ENCODE measurements at regions not wholly inside any gene's neighbourhood (a gene's known extent, or its start where the extent isn't known, plus 50 kb on each side); places are given as distances from the start of the nearest gene placed in this dataset.

DNA sequence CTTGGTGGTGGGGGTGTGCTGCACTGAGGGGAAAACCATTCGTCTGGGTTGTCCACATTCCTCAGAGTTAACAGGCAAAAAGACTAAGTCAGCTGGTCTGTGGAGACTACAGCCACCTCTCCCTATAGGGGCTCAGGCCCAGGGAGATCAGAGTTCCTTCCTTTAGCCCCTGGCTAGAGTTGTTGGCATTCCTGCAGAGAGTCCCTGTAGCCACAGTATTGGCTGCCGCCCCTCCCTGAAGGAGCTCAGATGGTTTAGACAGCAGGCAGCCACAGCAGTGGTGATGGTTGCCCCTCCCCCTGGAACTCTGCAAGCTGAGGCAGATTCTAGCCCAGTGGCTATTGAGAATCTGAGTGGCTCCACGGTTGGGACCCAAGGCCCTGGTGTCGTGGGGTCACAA, 1072.5 kb upstream of the ATXN7L3B start:
- TF ChIP-seq, protein P1, sequence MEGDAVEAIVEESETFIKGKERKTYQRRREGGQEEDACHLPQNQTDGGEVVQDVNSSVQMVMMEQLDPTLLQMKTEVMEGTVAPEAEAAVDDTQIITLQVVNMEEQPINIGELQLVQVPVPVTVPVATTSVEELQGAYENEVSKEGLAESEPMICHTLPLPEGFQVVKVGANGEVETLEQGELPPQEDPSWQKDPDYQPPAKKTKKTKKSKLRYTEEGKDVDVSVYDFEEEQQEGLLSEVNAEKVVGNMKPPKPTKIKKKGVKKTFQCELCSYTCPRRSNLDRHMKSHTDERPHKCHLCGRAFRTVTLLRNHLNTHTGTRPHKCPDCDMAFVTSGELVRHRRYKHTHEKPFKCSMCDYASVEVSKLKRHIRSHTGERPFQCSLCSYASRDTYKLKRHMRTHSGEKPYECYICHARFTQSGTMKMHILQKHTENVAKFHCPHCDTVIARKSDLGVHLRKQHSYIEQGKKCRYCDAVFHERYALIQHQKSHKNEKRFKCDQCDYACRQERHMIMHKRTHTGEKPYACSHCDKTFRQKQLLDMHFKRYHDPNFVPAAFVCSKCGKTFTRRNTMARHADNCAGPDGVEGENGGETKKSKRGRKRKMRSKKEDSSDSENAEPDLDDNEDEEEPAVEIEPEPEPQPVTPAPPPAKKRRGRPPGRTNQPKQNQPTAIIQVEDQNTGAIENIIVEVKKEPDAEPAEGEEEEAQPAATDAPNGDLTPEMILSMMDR (IDR thresholded peaks at IDR 0.05): no peak
- TF ChIP-seq POLR2A (IDR thresholded peaks at IDR 0.05): no peak
- Histone ChIP-seq H3K4me1 (no peaks in the 10 kb centered on the region), H3K27ac (no peak overlapping the region), H3K9me3 (no peaks in the 10 kb centered on the region), H3K4me3 (no peak overlapping the region), H3K27me3 (no peaks in the 10 kb centered on the region), H3K36me3 (no peaks in the 10 kb centered on the region)
- no CpG with 5 or more reads among the region's 4 CpGs for WGBS (ENCODE audit: insufficient coverage, low coverage, low lambda C conversion rate, missing lambda C conversion rate)
- ATAC-seq: no peak
- intact Hi-C loops (cut with DNase I): no loop called here
- DNase-seq: no peak

DNA sequence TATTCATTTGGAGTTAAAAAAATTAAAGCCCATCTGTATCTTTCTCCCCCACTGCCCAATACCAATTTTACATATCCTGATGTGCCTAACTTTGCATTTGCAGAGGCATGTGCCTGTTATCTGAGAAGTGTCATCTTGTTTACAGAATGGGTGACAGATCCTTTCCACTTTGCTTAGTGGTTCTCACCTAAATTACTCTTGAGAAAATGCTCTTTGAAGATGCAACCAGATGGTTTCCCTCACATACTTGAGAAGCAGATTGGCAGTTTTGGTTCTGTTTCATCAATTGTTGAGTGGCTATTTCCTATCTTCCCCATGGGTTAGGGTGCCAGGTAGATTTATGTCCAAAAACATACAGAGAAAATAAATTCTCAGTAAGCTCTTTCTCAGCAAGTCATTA, 1051.4 kb upstream of the ATXN7L3B start:
- intact Hi-C loops (cut with DNase I): no loop called here

DNA sequence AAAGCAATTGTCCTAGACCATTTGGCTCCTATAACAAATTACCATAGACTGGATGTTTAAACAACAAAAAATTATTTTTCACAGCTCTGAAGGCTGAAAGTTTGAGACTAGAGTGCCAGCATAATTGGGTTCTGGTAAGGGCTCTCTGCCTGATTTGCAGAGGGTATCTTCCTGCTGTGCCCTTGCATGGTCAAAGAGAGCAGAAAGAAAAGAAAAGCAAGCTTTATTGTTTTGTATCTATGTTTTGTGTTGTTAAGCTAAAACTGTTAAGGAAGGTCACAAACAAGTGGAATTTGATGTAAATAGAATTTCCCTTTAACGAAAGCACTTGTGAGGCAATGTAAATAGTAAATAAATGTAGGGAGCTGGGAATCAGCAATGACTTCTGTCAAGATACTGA, 1031.0 kb upstream of the ATXN7L3B start:
- Histone ChIP-seq H3K9me3 (no peaks in the 10 kb centered on the region), H3K27ac (no peak overlapping the region), H3K27me3 (no peaks in the 10 kb centered on the region), H3K4me1 (no peaks in the 10 kb centered on the region), H3K4me3 (no peak overlapping the region), H3K36me3 (no peaks in the 10 kb centered on the region)
- 53% methylated on average over 1 of the region's 1 CpG for WGBS (ENCODE audit: insufficient coverage, low coverage, low lambda C conversion rate, missing lambda C conversion rate)
- intact Hi-C loops (cut with DNase I): no loop called here
- TF ChIP-seq, protein P1 (IDR thresholded peaks at IDR 0.05): no peak
- TF ChIP-seq POLR2A (IDR thresholded peaks at IDR 0.05): no peak
- DNase-seq: no peak
- no peak for ATAC-seq

More for the DNA sequence above, 1051.4 kb upstream of the ATXN7L3B start:
- Histone ChIP-seq H3K9me3 (no peaks in the 10 kb centered on the region), H3K4me3 (no peak overlapping the region), H3K36me3 (no peaks in the 10 kb centered on the region), H3K27ac (no peak overlapping the region), H3K4me1 (no peaks in the 10 kb centered on the region), H3K27me3 (no peaks in the 10 kb centered on the region)
- ATAC-seq (no peak), DNase-seq (no peak)
- TF ChIP-seq, protein P1 (IDR thresholded peaks at IDR 0.05): no peak
- no peak for TF ChIP-seq POLR2A (IDR thresholded peaks at IDR 0.05)

DNA sequence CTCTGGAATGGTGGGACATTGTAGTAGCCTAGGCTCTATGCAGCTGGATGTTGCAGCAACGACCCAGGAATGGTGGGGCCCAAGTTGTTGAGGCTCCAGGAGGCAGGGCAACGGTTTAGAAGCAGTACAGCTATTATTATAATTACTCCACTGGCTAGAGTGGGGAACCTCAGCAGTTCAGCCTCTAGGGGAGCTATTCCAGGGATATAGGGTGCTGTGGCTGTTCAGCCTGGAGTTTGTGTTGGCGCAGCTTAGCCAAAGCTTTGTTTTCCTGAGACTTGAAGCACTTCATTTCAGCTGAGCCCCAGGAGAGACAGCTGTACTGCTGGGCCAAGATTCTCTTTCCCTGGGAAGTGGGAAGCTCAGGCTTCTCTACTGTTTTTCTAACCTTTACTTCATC, 1023.0 kb upstream of the ATXN7L3B start:
- no CpG with 5 or more reads among the region's 3 CpGs for WGBS (ENCODE audit: insufficient coverage, low coverage, low lambda C conversion rate, missing lambda C conversion rate)
- H3K36me3 ChIP-seq: no peaks in the 10 kb centered on the region
- DNase-seq: no peak

More for the DNA sequence above, 1023.0 kb upstream of the ATXN7L3B start:
- H3K27ac ChIP-seq: no peak overlapping the region
- TF ChIP-seq, protein P1 (IDR thresholded peaks at IDR 0.05): no peak
- no peak for TF ChIP-seq POLR2A (IDR thresholded peaks at IDR 0.05)
- H3K9me3 ChIP-seq: peaks cover 0 to 6% (median 0%) of the 10 kb centered on the region in 4 donors
- intact Hi-C loops (cut with DNase I): no loop called here
- no peak overlapping the region for H3K4me3 ChIP-seq
- H3K4me1 ChIP-seq: no peaks in the 10 kb centered on the region
- H3K27me3 ChIP-seq: no peaks in the 10 kb centered on the region
- no peak for ATAC-seq
